IMR-90 (cell line): ENCODE measurements at regions not wholly inside any gene's neighbourhood (a gene's known extent, or its start where the extent isn't known, plus 50 kb on each side); places are given as distances from the start of the nearest gene placed in this dataset.

Experiments
- ATAC-seq: fragments of 200-7000 bp; cut with Tn5 transposase; 2 replicates; pipeline ENCODE4 v1.9.1; 2020; ENCODE audit warnings: low read depth, mild to moderate bottlenecking, moderate library complexity
- BruUV-seq: library from RNA; stranded (reverse); fragments of 400-500 nt; replicated peaks from 2 replicates; lab custom pipeline; 2021; lab: Mats Ljungman, UMichigan
- CTCF ChIA-PET: fragments of 300-600 bp; formaldehyde crosslinking; extraction: SDS; loops from one replicate; lab custom pipeline; 2021; ENCODE audit warnings: antibody characterized with exemption; lab: Yijun Ruan, JAX
- POLR2A ChIA-PET: fragments of 300-600 bp; sonication (Branson Sonifier 250); formaldehyde crosslinking; loops from one replicate; lab custom pipeline; 2022; ENCODE audit warnings: antibody characterized with exemption; ENCODE audit not compliant: unreplicated experiment; lab: Charles Lee
- DNase-seq: peaks from one replicate; pipeline ENCODE4 v3.0.0; 2013
- H2AFZ ChIP-seq: replicated peaks from 2 replicates; pipeline ENCODE3; 2013; ENCODE audit warnings: low read length, mild to moderate bottlenecking; ENCODE audit not compliant: poor library complexity
- H2AK5ac ChIP-seq: 2 replicates; pipeline ENCODE4 v1.6.1; 2013; ENCODE audit warnings: low read depth, low read length, inconsistent platforms
- H2AK9ac ChIP-seq: replicated peaks from 2 replicates; pipeline ENCODE3; 2013; ENCODE audit warnings: mild to moderate bottlenecking, low read depth, low read length, moderate library complexity; ENCODE audit not compliant: poor library complexity
- H2BK120ac ChIP-seq: 2 replicates; pipeline ENCODE4 v1.6.1; 2013; ENCODE audit warnings: low read depth, low read length, inconsistent platforms
- H2BK15ac ChIP-seq: 3 replicates; pipeline ENCODE4 v1.6.1; 2013; ENCODE audit warnings: low read depth, low read length, inconsistent platforms
- H2BK20ac ChIP-seq: 2 replicates; pipeline ENCODE4 v1.6.1; 2013; ENCODE audit warnings: low read depth, mild to moderate bottlenecking, inconsistent platforms, low read length, moderate library complexity
- H2BK5ac ChIP-seq: 2 replicates; pipeline ENCODE4 v1.6.1; 2013; ENCODE audit warnings: mild to moderate bottlenecking, low read depth, low read length, inconsistent platforms; ENCODE audit not compliant: poor library complexity, severe bottlenecking
- H3K14ac ChIP-seq: replicated peaks from 2 replicates; pipeline ENCODE4 v1.6.1; 2013; ENCODE audit warnings: low read depth, low read length, inconsistent platforms
- H3K18ac ChIP-seq: 2 replicates; pipeline ENCODE4 v1.6.1; 2013; ENCODE audit warnings: low read depth, low read length, control low read depth
- H3K23ac ChIP-seq: 2 replicates; pipeline ENCODE4 v1.6.1; 2013; ENCODE audit warnings: low read depth, low read length, inconsistent platforms
- H3K27ac ChIP-seq: 2 replicates; pipeline ENCODE4 v1.5.1; 2013; ENCODE audit warnings: mild to moderate bottlenecking, control low read depth, low read length; ENCODE audit not compliant: insufficient read depth
- H3K27me3 ChIP-seq: 2 replicates; pipeline ENCODE4 v1.6.1; 2013; ENCODE audit warnings: low read length; ENCODE audit not compliant: control insufficient read depth, insufficient read depth
- H3K36me3 ChIP-seq: 2 replicates; pipeline ENCODE4 v1.6.1; 2013; ENCODE audit warnings: low read length, mixed read lengths; ENCODE audit not compliant: control insufficient read depth, insufficient read depth
- H3K4ac ChIP-seq: 2 replicates; pipeline ENCODE4 v1.6.1; 2013; ENCODE audit warnings: low read depth, low read length, inconsistent platforms
- H3K4me1 ChIP-seq: 2 replicates; pipeline ENCODE4 v1.6.1; 2013; ENCODE audit warnings: low read length, mixed read lengths; ENCODE audit not compliant: control insufficient read depth, insufficient read depth
- H3K4me2 ChIP-seq: 2 replicates; pipeline ENCODE4 v1.6.1; 2013; ENCODE audit warnings: low read depth, mild to moderate bottlenecking, control low read depth, low read length, moderate library complexity
- H3K4me3 ChIP-seq: 2 replicates; pipeline ENCODE4 v1.5.1; 2013; ENCODE audit warnings: low read depth, mild to moderate bottlenecking, control low read depth, low read length, moderate library complexity; ENCODE audit not compliant: insufficient read depth
- H3K56ac ChIP-seq: 2 replicates; pipeline ENCODE4 v1.6.1; 2013; ENCODE audit warnings: low read length, inconsistent platforms; ENCODE audit not compliant: insufficient read depth; ENCODE audit errors: extremely low read depth
- H3K79me1 ChIP-seq, 2 experiments: 2 replicates each; pipeline ENCODE4 v1.6.1; 2013; ENCODE audit warnings: low read length in 2 of 2, inconsistent platforms in 1 of 2, low read depth in 1 of 2
- H3K9ac ChIP-seq: 2 replicates; pipeline ENCODE4 v1.6.1; 2013; ENCODE audit warnings: low read depth, low read length, control low read depth
- H3K9me1 ChIP-seq: 2 replicates; pipeline ENCODE4 v1.6.1; 2013; ENCODE audit warnings: low read length, inconsistent platforms; ENCODE audit not compliant: insufficient read depth
- H3K9me3 ChIP-seq: 2 replicates; pipeline ENCODE4 v1.6.1; 2013; ENCODE audit warnings: low read length; ENCODE audit not compliant: control insufficient read depth, insufficient read depth
- H4K20me1 ChIP-seq: 2 replicates; pipeline ENCODE4 v1.6.1; 2013; ENCODE audit warnings: low read length, inconsistent platforms; ENCODE audit not compliant: insufficient read depth
- H4K5ac ChIP-seq: 2 replicates; pipeline ENCODE4 v1.6.1; 2013; ENCODE audit warnings: mild to moderate bottlenecking, low read depth, low read length, control low read depth
- H4K8ac ChIP-seq, 2 experiments: 2 replicates each; pipeline ENCODE4 v1.6.1; 2013; ENCODE audit warnings: low read depth in 2 of 2, low read length in 2 of 2, control low read depth in 1 of 2, inconsistent platforms in 1 of 2
- H4K91ac ChIP-seq: 2 replicates; pipeline ENCODE4 v1.6.1; 2013; ENCODE audit warnings: low read depth, low read length, inconsistent platforms; ENCODE audit not compliant: insufficient read depth
- BHLHE40 ChIP-seq: fragments of 150-350 bp; IDR thresholded peaks from 2 replicates; pipeline ENCODE4 v1.6.1; 2016; ENCODE audit warnings: mild to moderate bottlenecking, low read depth, low read length
- CEBPB ChIP-seq: IDR thresholded peaks from 2 replicates; pipeline ENCODE4 v1.6.1; 2012; ENCODE audit warnings: low read depth, low read length, improper control_type of control experiment
- CHD1 ChIP-seq: IDR thresholded peaks from 2 replicates; pipeline ENCODE4 v1.6.1; 2012; ENCODE audit warnings: low read depth, low read length, improper control_type of control experiment
- CTCF ChIP-seq: conservative IDR thresholded peaks from 2 replicates; pipeline ENCODE4 v1.5.1; 2012; ENCODE audit warnings: mild to moderate bottlenecking, low read depth, low read length, improper control_type of control experiment
- ELK1 ChIP-seq: fragments of 150-350 bp; IDR thresholded peaks from 2 replicates; pipeline ENCODE4 v1.6.1; 2016; ENCODE audit warnings: low read depth, mild to moderate bottlenecking, low read length, moderate library complexity, borderline replicate concordance
- FOS ChIP-seq: fragments of 150-350 bp; IDR thresholded peaks from 2 replicates; pipeline ENCODE4 v1.6.1; 2016; ENCODE audit warnings: low read depth, low read length
- MAFK ChIP-seq: IDR thresholded peaks from 2 replicates; pipeline ENCODE4 v1.6.1; 2012; ENCODE audit warnings: low read depth, low read length, improper control_type of control experiment
- MAZ ChIP-seq: IDR thresholded peaks from 2 replicates; pipeline ENCODE4 v1.6.1; 2012; ENCODE audit warnings: low read depth, mild to moderate bottlenecking, low read length, improper control_type of control experiment, moderate library complexity, borderline replicate concordance
- MXI1 ChIP-seq: IDR thresholded peaks from 2 replicates; pipeline ENCODE4 v1.6.1; 2012; ENCODE audit warnings: low read depth, mild to moderate bottlenecking, low read length, moderate library complexity, borderline replicate concordance
- NFE2L2 ChIP-seq: fragments of 150-350 bp; IDR thresholded peaks from 2 replicates; pipeline ENCODE4 v1.6.1; 2016; ENCODE audit warnings: low read depth, mild to moderate bottlenecking, low read length
- POLR2A ChIP-seq: IDR thresholded peaks from 2 replicates; pipeline ENCODE4 v1.6.1; 2012; ENCODE audit warnings: mild to moderate bottlenecking, low read depth, low read length
- RAD21 ChIP-seq: IDR thresholded peaks from 2 replicates; pipeline ENCODE4 v1.6.1; 2012; ENCODE audit warnings: low read length, improper control_type of control experiment
- RCOR1 ChIP-seq: IDR thresholded peaks from 2 replicates; pipeline ENCODE4 v1.6.1; 2012; ENCODE audit warnings: mild to moderate bottlenecking, low read length, improper control_type of control experiment; ENCODE audit not compliant: insufficient replicate concordance
- RFX5 ChIP-seq: IDR thresholded peaks from 2 replicates; pipeline ENCODE4 v1.8.0; 2012; ENCODE audit warnings: low read depth, mild to moderate bottlenecking, low read length, moderate library complexity
- SMC3 ChIP-seq: fragments of 150-350 bp; IDR thresholded peaks from 2 replicates; pipeline ENCODE4 v1.6.1; 2016; ENCODE audit warnings: low read depth, mild to moderate bottlenecking, antibody characterized with exemption, low read length, moderate library complexity
- USF2 ChIP-seq: fragments of 150-350 bp; IDR thresholded peaks from 2 replicates; pipeline ENCODE4 v1.6.1; 2017; ENCODE audit warnings: mild to moderate bottlenecking, antibody characterized with exemption, low read length, low read depth
- WGBS, 2 experiments: methylation state at CpG; one replicate each; pipeline versions ENCODE4 v1.1.5 to v1.1.7; 2013; ENCODE audit warnings: missing lambda C conversion rate in 2 of 2; ENCODE audit not compliant: insufficient read length in 1 of 2; ENCODE audit errors: extremely low coverage in 2 of 2; 5-methylcytosine and 5-hydroxymethylcytosine counted together
- dilution Hi-C: fragments of 300-500 bp; cut with HindIII; formaldehyde crosslinking; loops from one replicate; pipeline ENCODE4 v1.14.3; 2018; ENCODE audit warnings: low sequenced_read_pairs; ENCODE audit not compliant: unreplicated experiment
- in situ Hi-C: fragments of 300-500 bp; cut with MboI; formaldehyde crosslinking; loops from 3 replicates; pipeline ENCODE4 v1.14.3; 2019; ENCODE audit warnings: low sequenced_read_pairs, inconsistent platforms, mixed read lengths
- intact Hi-C: fragments of 100-400 bp; cut with micrococcal nuclease; formaldehyde crosslinking; loops from 2 replicates; pipeline ENCODE4 v1.10.0; 2022

- no TSS peak for BruUV-seq
- Histone ChIP-seq H3K18ac (no peak overlapping the region), H4K8ac (no peak overlapping the region), H3K27me3 (no peaks in the 10 kb centered on the region), H4K91ac (no peak overlapping the region), H2AK5ac (no peak overlapping the region), H4K20me1 (no peaks in the 10 kb centered on the region), H3K23ac (no peak overlapping the region), H3K56ac (no peak overlapping the region), H3K27ac (no peak overlapping the region), H3K4me2 (no peak overlapping the region), H2AFZ (no peak overlapping the region), H2BK120ac (no peak overlapping the region), H3K4me3 (no peak overlapping the region), H3K4ac (no peak overlapping the region), H3K4me1 (no peaks in the 10 kb centered on the region), H2AK9ac (no peak overlapping the region), H2BK5ac (no peak overlapping the region), H3K9me1 (no peaks in the 10 kb centered on the region), H4K5ac (no peak overlapping the region), H2BK20ac (no peak overlapping the region), H3K9ac (no peak overlapping the region), H2BK15ac (no peak overlapping the region), H3K9me3 (0 out of 2 replicates have a peak, but pooled peaks cover 1% of the 10 kb centered on the region), H3K79me1 (no peaks in the 10 kb centered on the region), H3K36me3 (no peaks in the 10 kb centered on the region), H3K14ac (no peak overlapping the region)
- no peak for DNase-seq
- intact Hi-C loops (no loop called here), in situ Hi-C loops (no loop called here), dilution Hi-C loops (no loop called here)
- ChIA-PET CTCF (no interaction called here), POLR2A (no interaction called here)
- ATAC-seq = no peak
- TF ChIP-seq NFE2L2 = no peak
- no peak for TF ChIP-seq FOS
- TF ChIP-seq SMC3 = no peak
- TF ChIP-seq CTCF = no peak
- no peak for TF ChIP-seq USF2
- TF ChIP-seq MAFK = no peak
- no peak for TF ChIP-seq POLR2A
- no peak for TF ChIP-seq ELK1
- no peak for TF ChIP-seq RCOR1
- no peak for TF ChIP-seq MXI1
- no peak for TF ChIP-seq RAD21
- TF ChIP-seq MAZ = no peak
- TF ChIP-seq BHLHE40 = no peak
- TF ChIP-seq RFX5 = no peak
- no peak for TF ChIP-seq CEBPB
- no peak for TF ChIP-seq CHD1
- WGBS, 2 experiments = no CpG with 5 or more reads among the region's 4 CpGs
Observed at GRCh38 chr6:103124471-103124870, 1731.0 kb downstream of the GRIK2 start.
